HCT116 (cell line): ENCODE measurements at regions not wholly inside any gene's neighbourhood (a gene's known extent, or its start where the extent isn't known, plus 50 kb on each side); places are given as distances from the start of the nearest gene placed in this dataset.

Experiments used
- RAD21 ChIP-seq: IDR thresholded peaks from 2 replicates; pipeline ENCODE4 v1.6.1; 2012; ENCODE audit warnings: low read depth, mild to moderate bottlenecking
- SP1 ChIP-seq: IDR thresholded peaks from 2 replicates; pipeline ENCODE4 v1.6.1; 2012; ENCODE audit warnings: low read depth
- SRF ChIP-seq: IDR thresholded peaks from 2 replicates; pipeline ENCODE4 v1.6.1; 2012; ENCODE audit warnings: low read depth
- ZFX ChIP-seq: fragments of 450-650 bp; IDR thresholded peaks from 2 replicates; pipeline ENCODE4 v1.6.1; 2017
- TF ChIP-seq, protein P1 (sequence below), 3 experiments: fragments of 200-600 bp in 1 of 3; sonication (generic) in 1 of 3; IDR thresholded peaks in 2 of 3; conservative IDR thresholded peaks in 1 of 3; 2 replicates each; pipeline ENCODE4 v1.5.1; 2012 to 2017; ENCODE audit warnings: low read depth in 2 of 3, low read length in 2 of 3, antibody characterized with exemption in 1 of 3, borderline replicate concordance in 1 of 3, control low read depth in 1 of 3, mild to moderate bottlenecking in 1 of 3, mixed read lengths in 1 of 3, mixed run types in 1 of 3, moderate library complexity in 1 of 3; ENCODE audit not compliant: insufficient read depth in 1 of 3
- TF ChIP-seq, protein P2 (sequence below): IDR thresholded peaks from 2 replicates; pipeline ENCODE4 v1.6.1; 2012

DNA sequence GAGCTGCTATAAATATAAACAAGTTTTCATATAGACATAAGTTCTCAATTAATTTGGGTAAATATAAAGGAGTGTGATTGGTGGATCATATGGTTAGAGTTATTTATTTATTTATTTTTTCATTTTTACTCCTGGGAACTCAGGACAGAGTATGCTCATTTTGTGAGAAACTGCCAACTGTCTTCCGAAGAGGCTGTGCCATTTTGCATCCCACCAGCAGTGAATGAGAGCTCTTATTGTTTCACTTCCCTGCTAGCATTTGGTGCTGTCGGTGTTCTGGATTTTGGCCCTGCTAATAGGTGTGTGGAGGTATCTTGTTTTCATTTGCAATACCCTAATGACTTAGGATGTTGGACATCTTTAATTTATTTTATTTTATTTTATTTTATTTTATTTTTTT lies 50.4 kb upstream of the XPO1 start:
- TF ChIP-seq, protein P1, sequence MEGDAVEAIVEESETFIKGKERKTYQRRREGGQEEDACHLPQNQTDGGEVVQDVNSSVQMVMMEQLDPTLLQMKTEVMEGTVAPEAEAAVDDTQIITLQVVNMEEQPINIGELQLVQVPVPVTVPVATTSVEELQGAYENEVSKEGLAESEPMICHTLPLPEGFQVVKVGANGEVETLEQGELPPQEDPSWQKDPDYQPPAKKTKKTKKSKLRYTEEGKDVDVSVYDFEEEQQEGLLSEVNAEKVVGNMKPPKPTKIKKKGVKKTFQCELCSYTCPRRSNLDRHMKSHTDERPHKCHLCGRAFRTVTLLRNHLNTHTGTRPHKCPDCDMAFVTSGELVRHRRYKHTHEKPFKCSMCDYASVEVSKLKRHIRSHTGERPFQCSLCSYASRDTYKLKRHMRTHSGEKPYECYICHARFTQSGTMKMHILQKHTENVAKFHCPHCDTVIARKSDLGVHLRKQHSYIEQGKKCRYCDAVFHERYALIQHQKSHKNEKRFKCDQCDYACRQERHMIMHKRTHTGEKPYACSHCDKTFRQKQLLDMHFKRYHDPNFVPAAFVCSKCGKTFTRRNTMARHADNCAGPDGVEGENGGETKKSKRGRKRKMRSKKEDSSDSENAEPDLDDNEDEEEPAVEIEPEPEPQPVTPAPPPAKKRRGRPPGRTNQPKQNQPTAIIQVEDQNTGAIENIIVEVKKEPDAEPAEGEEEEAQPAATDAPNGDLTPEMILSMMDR (IDR thresholded peaks at IDR 0.05 in 2 of 3, conservative IDR thresholded peaks at IDR 0.05 in 1 of 3; ENCODE audit: borderline replicate concordance in 1 of 3, insufficient read depth in 1 of 3, low read depth in 2 of 3, low read length in 2 of 3), result no peak
- TF ChIP-seq RAD21, result no peak
- no peak for TF ChIP-seq SP1
- TF ChIP-seq ZFX, result no peak
- TF ChIP-seq, protein P2, sequence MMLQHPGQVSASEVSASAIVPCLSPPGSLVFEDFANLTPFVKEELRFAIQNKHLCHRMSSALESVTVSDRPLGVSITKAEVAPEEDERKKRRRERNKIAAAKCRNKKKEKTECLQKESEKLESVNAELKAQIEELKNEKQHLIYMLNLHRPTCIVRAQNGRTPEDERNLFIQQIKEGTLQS, result no peak
- TF ChIP-seq SRF, result no peak
